B cell (primary cell): ENCODE measurements at regions not wholly inside any gene's neighbourhood (a gene's known extent, or its start where the extent isn't known, plus 50 kb on each side); places are given as distances from the start of the nearest gene placed in this dataset.

ENCODE experiments used
- ATAC-seq: fragments of 200-7000 bp; cut with Tn5 transposase; one replicate; pipeline ENCODE4 v1.10.0; 2021; ENCODE audit warnings: low read depth, mild to moderate bottlenecking, moderate number of reproducible peaks, moderate library complexity
- CTCF ChIA-PET: fragments of 350-600 bp; sonication (Branson Sonifier 250); formaldehyde crosslinking; loops from one replicate; lab custom pipeline; 2021; ENCODE audit warnings: antibody characterized with exemption, inconsistent platforms; lab: Charles Lee
- POLR2A ChIA-PET: fragments of 350-600 bp; sonication (Branson Sonifier 250); formaldehyde crosslinking; loops from one replicate; lab custom pipeline; 2021; ENCODE audit warnings: antibody characterized with exemption; lab: Charles Lee
- DNase-seq: peaks from one replicate; pipeline ENCODE4 v3.0.0; 2013
- H2AFZ ChIP-seq: 2 replicates; pipeline ENCODE4 v1.6.1; 2012; ENCODE audit warnings: mild to moderate bottlenecking, low read depth, low read length; ENCODE audit not compliant: insufficient read depth, poor library complexity, severe bottlenecking
- H3K27ac ChIP-seq, 2 donors: 1 replicate in 1 of 2; 2 replicates in 1 of 2; pipeline ENCODE4 v1.5.1; 2012 to 2013; ENCODE audit warnings: low read length in 2 of 2, mild to moderate bottlenecking in 2 of 2, moderate library complexity in 1 of 2
- H3K27me3 ChIP-seq, 4 experiments: fragments of 200-600 bp in 1 of 4; sonication (generic) in 1 of 4; replicated peaks in 1 of 4; 1 replicate in 2 of 4; 2 replicates in 2 of 4; pipeline versions ENCODE4 v1.6.1 to v1.7.0; 2013 to 2016; ENCODE audit warnings: low read length in 3 of 4, mild to moderate bottlenecking in 2 of 4, mixed read lengths in 1 of 4, moderate library complexity in 1 of 4; ENCODE audit not compliant: insufficient read depth in 4 of 4, control insufficient read depth in 3 of 4; ENCODE audit errors: control extremely low read depth in 1 of 4
- H3K36me3 ChIP-seq, 2 experiments: replicated peaks in 1 of 2; 1 replicate in 1 of 2; 2 replicates in 1 of 2; pipeline versions ENCODE4 v1.6.1 to v1.7.1; 2013; ENCODE audit warnings: low read length in 1 of 2; ENCODE audit not compliant: insufficient read depth in 2 of 2, control insufficient read depth in 1 of 2; ENCODE audit errors: control extremely low read depth in 1 of 2, extremely low read depth in 1 of 2
- H3K4me1 ChIP-seq, 2 donors: fragments of 200-600 bp in 1 of 2; sonication (generic) in 1 of 2; 1 replicate in 1 of 2; 2 replicates in 1 of 2; pipeline versions ENCODE4 v1.5.1 to v1.6.1; 2013 to 2017; ENCODE audit warnings: low read length in 2 of 2; ENCODE audit not compliant: control insufficient read depth in 2 of 2, insufficient read depth in 2 of 2
- H3K4me2 ChIP-seq: replicated peaks from 2 replicates; pipeline ENCODE3; 2012; ENCODE audit warnings: mild to moderate bottlenecking, low read depth, low read length; ENCODE audit not compliant: poor library complexity, severe bottlenecking
- H3K4me3 ChIP-seq, 5 experiments: fragments of 200-600 bp in 1 of 5; sonication (generic) in 1 of 5; 1 replicate in 3 of 5; 2 replicates in 2 of 5; pipeline versions ENCODE4 v1.5.1 to v1.7.0; 2011 to 2016; ENCODE audit warnings: low read length in 4 of 5, mild to moderate bottlenecking in 4 of 5, low read depth in 2 of 5, control low read depth in 1 of 5, moderate library complexity in 1 of 5; ENCODE audit not compliant: insufficient read depth in 1 of 5; ENCODE audit errors: control extremely low read depth in 1 of 5, extremely low read depth in 1 of 5
- H3K79me2 ChIP-seq: fragments of 200-600 bp; sonication (generic); one replicate; pipeline ENCODE4 v1.6.0; 2016; ENCODE audit warnings: low read length; ENCODE audit not compliant: control insufficient read depth, insufficient read depth
- H3K9ac ChIP-seq: fragments of 200-600 bp; sonication (generic); 2 replicates; pipeline ENCODE4 v1.6.1; 2017; ENCODE audit warnings: mild to moderate bottlenecking, low read length, moderate library complexity
- H3K9me3 ChIP-seq, 3 donors: one replicate each; pipeline versions ENCODE4 v1.6.1 to v1.7.1; 2013; ENCODE audit warnings: low read length in 2 of 3; ENCODE audit not compliant: control insufficient read depth in 2 of 3, insufficient read depth in 1 of 3; ENCODE audit errors: control extremely low read depth in 1 of 3
- H4K20me1 ChIP-seq: 2 replicates; pipeline ENCODE4 v1.6.0; 2012; ENCODE audit warnings: mild to moderate bottlenecking, low read length; ENCODE audit not compliant: insufficient read depth, control insufficient read depth, poor library complexity, severe bottlenecking
- H3K27ac Mint-ChIP-seq: one replicate; pipeline ENCODE4 v1.8.0; 2021; ENCODE audit warnings: mixed read lengths
- H3K27me3 Mint-ChIP-seq: one replicate; pipeline ENCODE4 v1.8.0; 2021; ENCODE audit warnings: mixed read lengths
- H3K4me1 Mint-ChIP-seq: one replicate; pipeline ENCODE4 v1.8.0; 2021; ENCODE audit warnings: mixed read lengths
- H3K4me3 Mint-ChIP-seq: one replicate; pipeline ENCODE4 v1.8.0; 2021; ENCODE audit warnings: mixed read lengths
- H3K9me3 Mint-ChIP-seq: one replicate; pipeline ENCODE4 v1.8.0; 2022; ENCODE audit warnings: mixed read lengths; ENCODE audit not compliant: insufficient read depth
- EZH2 ChIP-seq: IDR thresholded peaks from 2 replicates; pipeline ENCODE4 v1.6.1; 2012; ENCODE audit warnings: borderline replicate concordance, low read depth, mild to moderate bottlenecking, moderate library complexity, low read length; ENCODE audit not compliant: insufficient read depth, poor library complexity, severe bottlenecking
- WGBS: methylation state at CpG from one replicate; pipeline ENCODE4 v1.1.5; 2013; ENCODE audit warnings: missing lambda C conversion rate; ENCODE audit not compliant: insufficient coverage; 5-methylcytosine and 5-hydroxymethylcytosine counted together
- intact Hi-C: fragments of 100-400 bp; cut with micrococcal nuclease; formaldehyde crosslinking; loops from one replicate; pipeline ENCODE4 v1.10.0; 2022
- TF ChIP-seq, protein P1 (sequence below): fragments of 200-600 bp; IDR thresholded peaks from one replicate; pipeline ENCODE4 v1.8.0; 2022; ENCODE audit warnings: antibody characterized with exemption, mild to moderate bottlenecking

DNA sequence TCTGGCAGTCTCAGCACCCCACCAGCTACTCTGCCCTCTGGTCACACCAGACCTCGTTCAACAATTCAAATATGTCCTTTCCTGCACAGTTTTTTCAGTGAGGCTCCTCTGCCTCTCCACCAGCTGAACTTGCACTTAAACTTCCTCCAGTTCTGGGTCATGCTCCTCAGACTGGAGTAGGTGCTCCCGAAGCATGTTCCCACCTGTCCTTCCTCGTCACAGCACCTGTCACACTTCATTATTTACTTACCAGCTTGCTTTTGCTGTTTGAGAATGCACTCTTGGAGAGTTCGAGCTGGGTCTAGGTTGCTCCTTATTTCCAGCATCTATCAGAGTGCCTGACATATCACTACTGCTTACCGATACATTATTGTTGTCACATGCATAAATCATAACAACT, 144.8 kb upstream of the TTC29 start:
- H3K4me3 Mint-ChIP-seq, result no peak overlapping the region
- no peaks in the 10 kb centered on the region for H4K20me1 ChIP-seq
- no peak overlapping the region for H3K9ac ChIP-seq
- no peaks in the 10 kb centered on the region for H3K36me3 ChIP-seq
- ChIA-PET POLR2A (no interaction called here), CTCF (interaction anchor here (1.3 kb wide), 1 partner anchor 746 kb away, joined by 4 read pairs; no protein-coding TSS in a partner anchor)
- H2AFZ ChIP-seq, result no peak overlapping the region
- no peaks in the 10 kb centered on the region for H3K9me3 Mint-ChIP-seq
- no peak overlapping the region for H3K4me2 ChIP-seq
- DNase-seq, result no peak
- no peak overlapping the region for H3K27ac Mint-ChIP-seq
- peaks cover 3% of the 10 kb centered on the region for H3K4me1 Mint-ChIP-seq
- H3K27me3 Mint-ChIP-seq, result peaks cover 14% of the 10 kb centered on the region
- no peak overlapping the region for H3K4me3 ChIP-seq
- H3K27me3 ChIP-seq, result peaks cover 0 to 4% (median 0%) of the 10 kb centered on the region in 4 experiments
- no peak overlapping the region for H3K27ac ChIP-seq
- H3K4me1 ChIP-seq, result peaks cover 3 to 6% of the 10 kb centered on the region in 2 donors
- H3K9me3 ChIP-seq, result no peaks in the 10 kb centered on the region
- H3K79me2 ChIP-seq, result no peaks in the 10 kb centered on the region
- WGBS, result 81% methylated on average over 5 of the region's 5 CpGs
- TF ChIP-seq EZH2, result no peak
- TF ChIP-seq, protein P1, sequence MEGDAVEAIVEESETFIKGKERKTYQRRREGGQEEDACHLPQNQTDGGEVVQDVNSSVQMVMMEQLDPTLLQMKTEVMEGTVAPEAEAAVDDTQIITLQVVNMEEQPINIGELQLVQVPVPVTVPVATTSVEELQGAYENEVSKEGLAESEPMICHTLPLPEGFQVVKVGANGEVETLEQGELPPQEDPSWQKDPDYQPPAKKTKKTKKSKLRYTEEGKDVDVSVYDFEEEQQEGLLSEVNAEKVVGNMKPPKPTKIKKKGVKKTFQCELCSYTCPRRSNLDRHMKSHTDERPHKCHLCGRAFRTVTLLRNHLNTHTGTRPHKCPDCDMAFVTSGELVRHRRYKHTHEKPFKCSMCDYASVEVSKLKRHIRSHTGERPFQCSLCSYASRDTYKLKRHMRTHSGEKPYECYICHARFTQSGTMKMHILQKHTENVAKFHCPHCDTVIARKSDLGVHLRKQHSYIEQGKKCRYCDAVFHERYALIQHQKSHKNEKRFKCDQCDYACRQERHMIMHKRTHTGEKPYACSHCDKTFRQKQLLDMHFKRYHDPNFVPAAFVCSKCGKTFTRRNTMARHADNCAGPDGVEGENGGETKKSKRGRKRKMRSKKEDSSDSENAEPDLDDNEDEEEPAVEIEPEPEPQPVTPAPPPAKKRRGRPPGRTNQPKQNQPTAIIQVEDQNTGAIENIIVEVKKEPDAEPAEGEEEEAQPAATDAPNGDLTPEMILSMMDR, result no peak
- no peak for ATAC-seq
- intact Hi-C loops, result no loop called here

DNA sequence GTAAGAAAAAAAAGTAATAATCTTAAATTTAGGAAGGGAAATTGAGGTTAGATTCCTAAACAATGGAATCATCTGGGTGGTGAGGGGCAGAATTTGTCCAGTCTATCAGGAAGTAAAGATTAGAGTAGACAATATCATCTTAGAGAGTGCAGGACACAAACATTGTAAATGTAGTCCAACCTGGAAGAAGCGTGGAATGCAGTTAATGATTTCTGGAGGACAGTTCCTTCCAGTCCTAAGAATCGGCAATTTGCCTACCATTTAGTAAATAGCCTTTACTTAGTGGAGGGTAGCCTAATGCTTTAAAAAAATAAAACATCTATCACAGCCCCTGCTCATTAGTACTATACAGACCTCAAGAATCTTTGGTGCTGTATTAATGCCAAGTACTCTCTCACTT, 147.5 kb upstream of the TTC29 start:
- POLR2A ChIA-PET, result no interaction called here

More for the DNA sequence above, 147.5 kb upstream of the TTC29 start:
- H3K9me3 ChIP-seq, result no peaks in the 10 kb centered on the region
- no CpG with 5 or more reads among the region's 2 CpGs for WGBS
- H3K27me3 ChIP-seq, result no peaks in the 10 kb centered on the region
- H3K4me3 Mint-ChIP-seq, result no peak overlapping the region
- no peaks in the 10 kb centered on the region for H3K9me3 Mint-ChIP-seq
- peaks cover 3 to 6% of the 10 kb centered on the region in 2 donors for H3K4me1 ChIP-seq
- peaks cover 3% of the 10 kb centered on the region for H3K4me1 Mint-ChIP-seq
- no peaks in the 10 kb centered on the region for H4K20me1 ChIP-seq
- DNase-seq, result no peak
- no peak overlapping the region for H3K27ac ChIP-seq
- CTCF ChIA-PET, result interaction anchor here (2.9 kb wide), 1 partner anchor 75 kb away, joined by 21 read pairs; no protein-coding TSS in a partner anchor
- peaks cover 20% of the 10 kb centered on the region for H3K27me3 Mint-ChIP-seq
- H2AFZ ChIP-seq, result no peak overlapping the region
- no peaks in the 10 kb centered on the region for H3K79me2 ChIP-seq
- intact Hi-C loops, result no loop called here
- H3K4me2 ChIP-seq, result no peak overlapping the region
- ATAC-seq, result no peak
- TF ChIP-seq, protein P1, result no peak
- TF ChIP-seq EZH2, result no peak
- no peak overlapping the region for H3K9ac ChIP-seq
- H3K4me3 ChIP-seq, result no peak overlapping the region
- no peaks in the 10 kb centered on the region for H3K36me3 ChIP-seq
- H3K27ac Mint-ChIP-seq, result no peak overlapping the region
